ENCODE measurements at regions not wholly inside any gene's neighbourhood (a gene's known extent, or its start where the extent isn't known, plus 50 kb on each side); places are given as distances from the start of the nearest gene placed in this dataset.
"Not testable (repeated sequence)": the region's sequence is repeated elsewhere in the genome, so short reads cannot be mapped to it uniquely, and the experiment has no call there.

GRCh38 chr7:51459809-51460208, 143.2 kb upstream of the COBL start:
- DNase-seq: no peak

GRCh38 chr7:51458693-51459092, 142.1 kb upstream of the COBL start:
- no peak for DNase-seq

GRCh38 chr7:51457079-51457478, 140.5 kb upstream of the COBL start:
- no peak for DNase-seq

GRCh38 chr7:51456431-51457060, 139.9 kb upstream of the COBL start:
- no peak for DNase-seq

- DNase-seq: no peak
Measured at GRCh38 chr7:51455948-51456347, 139.3 kb upstream of the COBL start.

GRCh38 chr7:51455513-51455912, 138.9 kb upstream of the COBL start:
- no peak for DNase-seq

GRCh38 chr7:51455086-51455485, 138.5 kb upstream of the COBL start:
- DNase-seq: no peak

GRCh38 chr7:51452694-51453093, 136.1 kb upstream of the COBL start:
- no peak for DNase-seq

- no peak for DNase-seq
Measured at GRCh38 chr7:51451751-51452476, 135.3 kb upstream of the COBL start.

GRCh38 chr7:51450541-51450940, 133.9 kb upstream of the COBL start:
- no peak for DNase-seq

GRCh38 chr7:51446785-51447184, 130.2 kb upstream of the COBL start:
- no peak for DNase-seq

- DNase-seq: no peak
Measured at GRCh38 chr7:51446356-51446755, 129.7 kb upstream of the COBL start.

- DNase-seq: no peak
Measured at GRCh38 chr7:51444936-51445335, 128.3 kb upstream of the COBL start.

- DNase-seq: peak in 1 of 2 experiments; percentile 37
Measured at GRCh38 chr7:51430480-51431086, 114.0 kb upstream of the COBL start.

GRCh38 chr7:51428217-51428887, 111.7 kb upstream of the COBL start:
- no peak for DNase-seq

GRCh38 chr7:51426163-51426562, 109.6 kb upstream of the COBL start:
- no peak for DNase-seq

GRCh38 chr7:51409934-51410333, 93.3 kb upstream of the COBL start:
- DNase-seq: not testable (repeated sequence)

- not testable (repeated sequence) for DNase-seq
Measured at GRCh38 chr7:51397608-51398007, 81.0 kb upstream of the COBL start.

- not testable (repeated sequence) for DNase-seq
Measured at GRCh38 chr7:51393003-51393402, 76.4 kb upstream of the COBL start.

- DNase-seq: not testable (repeated sequence)
Measured at GRCh38 chr7:51389952-51390351, 73.3 kb upstream of the COBL start.

- DNase-seq: not testable (repeated sequence)
Measured at GRCh38 chr7:51389216-51389812, 72.7 kb upstream of the COBL start.

- DNase-seq: not testable (repeated sequence)
Measured at GRCh38 chr7:51388241-51388640, 71.6 kb upstream of the COBL start.
